ENCODE measurements at regions not wholly inside any gene's neighbourhood (a gene's known extent, or its start where the extent isn't known, plus 50 kb on each side); places are given as distances from the start of the nearest gene placed in this dataset.

- TF ChIP-seq YY1 (IDR thresholded peaks at IDR 0.05; ENCODE audit: insufficient read depth, insufficient read length) = no peak
- no peak for TF ChIP-seq ZNF274 (IDR thresholded peaks at IDR 0.05; ENCODE audit: low read depth, low read length)
These were observed 154.5 kb downstream of the MYLK4 start for GRCh38 chr6:2596222-2596621.

All from NT2/D1 (cell line).